GM12892 (cell line): ENCODE measurements at regions not wholly inside any gene's neighbourhood (a gene's known extent, or its start where the extent isn't known, plus 50 kb on each side); places are given as distances from the start of the nearest gene placed in this dataset.

ENCODE experiments used
- POLR2A ChIP-seq: IDR thresholded peaks from 2 replicates; pipeline ENCODE4 v1.6.1; 2011; ENCODE audit warnings: low read depth, low read length, control low read depth
- POLR2AphosphoS5 ChIP-seq: IDR thresholded peaks from 2 replicates; pipeline ENCODE4 v1.6.1; 2011; ENCODE audit warnings: low read depth, low read length, control low read depth

GRCh38 chr9:26753971-26754370 lies 138.6 kb downstream of the CAAP1 start:
- no peak for TF ChIP-seq POLR2AphosphoS5
- no peak for TF ChIP-seq POLR2A
